NCI-H1930 (cell line): ENCODE measurements at regions not wholly inside any gene's neighbourhood (a gene's known extent, or its start where the extent isn't known, plus 50 kb on each side); places are given as distances from the start of the nearest gene placed in this dataset.
"Not testable (repeated sequence)": the region's sequence is repeated elsewhere in the genome, so short reads cannot be mapped to it uniquely, and the experiment has no call there.

Experiments used
- DNase-seq, 2 experiments: peaks; one replicate each; lab custom pipeline; 2025; lab: John Stamatoyannopoulos, UW

DNA sequence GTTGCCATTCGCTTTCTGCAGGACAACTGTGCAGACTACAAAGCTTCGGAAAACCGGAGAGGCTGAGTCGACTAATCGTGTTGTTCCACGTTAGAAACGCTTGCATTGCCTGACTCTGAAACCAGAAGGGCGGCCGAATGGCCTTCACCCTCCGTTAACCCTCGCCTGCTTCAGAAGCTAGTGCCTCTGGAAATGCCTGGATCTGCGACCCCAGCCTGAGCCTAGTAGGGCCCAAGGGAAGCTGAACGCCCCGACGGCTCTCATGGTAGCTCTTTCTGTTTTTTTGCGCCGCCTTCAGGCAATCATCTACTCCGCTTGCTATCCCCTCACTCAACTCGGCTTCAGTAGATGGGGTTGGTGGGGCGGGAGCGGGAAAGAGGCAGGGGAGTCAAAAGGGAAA is 117.3 kb downstream of the PPIAL4A start:
- not testable (repeated sequence) for DNase-seq

DNA sequence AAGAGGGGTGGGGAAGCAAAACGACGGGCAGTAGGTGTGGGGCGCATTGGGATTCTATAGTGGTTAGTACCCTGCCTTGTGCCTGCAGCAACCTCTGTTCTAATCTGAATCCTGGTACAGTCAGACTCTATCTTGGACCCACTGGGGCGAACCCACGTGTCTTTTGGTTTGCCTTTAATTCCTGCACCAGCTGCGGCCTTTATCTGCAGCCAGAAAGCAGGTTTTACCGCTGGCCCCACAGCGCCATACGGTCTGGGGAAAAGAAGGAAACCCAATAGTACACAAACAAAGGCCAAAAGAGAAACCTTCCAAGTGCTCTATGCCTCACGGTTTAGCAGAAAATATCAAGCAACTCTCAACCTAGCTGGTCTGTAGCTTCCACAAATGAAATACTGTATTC is 118.2 kb downstream of the PPIAL4A start:
- not testable (repeated sequence) for DNase-seq

DNA sequence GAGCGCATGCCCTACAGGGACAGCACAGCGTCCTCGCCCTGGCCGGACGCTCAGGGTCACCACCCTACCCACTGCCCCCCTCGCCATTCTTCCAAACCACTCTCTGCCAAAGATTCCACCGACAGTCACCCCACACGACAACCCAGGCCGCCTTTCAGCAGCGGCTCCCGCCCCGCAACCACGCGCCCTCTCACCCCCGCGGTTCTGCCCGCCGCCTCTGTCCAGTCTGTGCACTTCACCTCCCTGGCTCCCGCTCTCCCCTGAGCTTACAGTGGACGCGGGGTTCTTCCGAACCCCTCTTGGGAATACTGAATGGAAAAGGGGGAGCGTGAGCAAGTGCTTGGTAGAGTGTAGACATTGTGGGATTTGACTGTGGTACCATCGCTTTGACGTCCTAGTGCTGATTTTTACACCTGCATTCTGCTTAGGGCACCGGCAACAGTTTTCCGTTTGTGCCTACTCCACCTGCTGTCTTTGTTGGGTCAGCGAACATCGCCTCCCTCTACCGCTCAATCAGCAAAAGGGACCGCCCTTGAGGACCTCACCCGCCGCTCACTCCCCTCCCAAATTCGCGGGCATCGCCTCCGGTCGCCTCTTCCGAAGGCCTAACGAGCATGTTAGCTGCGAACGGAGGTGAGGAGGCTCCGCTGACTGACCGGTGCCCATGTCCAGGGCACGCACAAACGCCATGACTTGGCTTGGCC is 119.1 kb downstream of the PPIAL4A start:
- not testable (repeated sequence) for DNase-seq

DNA sequence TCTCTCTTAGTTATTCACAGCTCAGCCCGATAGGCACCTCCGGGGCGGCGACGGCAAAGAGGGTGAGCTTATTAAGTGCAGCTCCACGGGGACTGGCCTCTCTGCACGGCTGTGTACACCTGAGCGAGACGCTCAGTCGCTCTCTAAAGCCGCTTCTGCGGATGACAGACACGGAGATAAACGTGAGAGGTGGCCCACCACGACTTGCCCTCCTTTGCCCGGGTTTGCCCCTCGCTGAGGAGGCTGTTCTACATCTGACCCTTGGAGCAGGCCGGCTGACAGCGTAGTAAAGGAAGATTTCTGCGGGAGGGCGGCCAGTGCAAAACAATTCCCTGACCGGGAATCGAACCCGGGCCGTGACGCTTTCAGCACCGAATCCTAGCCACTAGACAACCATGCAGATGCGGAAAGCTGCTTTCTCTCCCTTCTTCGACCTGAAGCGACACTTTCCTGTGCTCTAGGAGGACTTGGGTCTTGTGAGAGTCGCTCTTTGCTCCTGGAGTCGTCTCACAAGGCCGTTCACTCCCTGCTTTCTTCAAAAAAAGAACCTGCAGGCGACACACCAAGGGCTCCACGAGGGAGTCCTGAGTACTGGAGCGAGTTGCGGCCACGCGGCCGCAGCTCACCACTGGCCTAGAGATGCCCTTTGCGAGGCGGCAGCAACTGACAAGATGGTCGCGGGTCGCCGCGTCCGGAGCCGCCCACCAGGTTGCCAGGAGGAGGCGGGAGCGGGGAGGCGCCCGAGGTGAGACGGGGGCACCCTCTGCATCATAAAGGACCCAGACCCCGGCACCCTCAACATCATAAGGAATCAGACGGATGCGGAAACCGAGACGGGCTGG is 119.9 kb downstream of the PPIAL4A start:
- not testable (repeated sequence) for DNase-seq

DNA sequence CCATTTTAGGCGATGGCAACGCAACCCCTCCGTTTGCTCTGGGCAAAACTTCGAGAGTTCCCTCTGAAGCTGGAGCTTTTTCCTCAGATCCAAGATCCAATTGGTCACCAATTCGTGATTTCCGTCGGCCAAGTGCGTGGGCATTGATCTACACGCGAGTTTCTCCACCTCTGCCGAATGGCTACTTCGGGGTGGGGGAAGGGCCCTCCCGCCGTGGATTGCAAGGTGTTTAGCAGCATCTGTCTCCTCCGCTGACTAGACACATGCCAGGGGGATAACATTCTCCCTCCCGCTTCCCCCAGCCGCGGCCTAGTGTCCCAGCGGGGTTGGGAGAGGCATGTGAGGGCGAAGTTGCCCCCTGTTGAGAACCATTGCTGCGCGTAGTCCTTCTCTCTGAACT is 120.6 kb downstream of the PPIAL4A start:
- not testable (repeated sequence) for DNase-seq

DNA sequence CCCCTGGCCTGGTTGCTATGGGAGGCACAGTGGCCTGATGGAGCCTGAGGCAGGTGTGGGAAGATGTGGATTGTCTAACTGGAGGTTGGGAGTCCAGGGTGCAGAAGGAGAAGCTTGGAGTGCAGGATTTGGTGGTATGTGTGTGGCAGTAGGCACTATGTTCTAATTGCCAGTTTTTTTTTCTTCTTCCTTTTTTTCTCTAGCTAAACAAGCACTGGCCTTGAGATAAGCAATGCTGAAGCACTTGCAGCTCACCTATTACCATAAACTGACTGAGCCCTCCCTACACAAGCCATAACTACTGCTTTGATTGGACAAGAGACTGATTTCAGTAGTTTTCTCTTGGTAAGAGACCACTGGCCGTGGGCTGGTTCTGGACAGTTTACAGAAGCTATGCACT is 123.6 kb downstream of the PPIAL4A start:
- not testable (repeated sequence) for DNase-seq

DNA sequence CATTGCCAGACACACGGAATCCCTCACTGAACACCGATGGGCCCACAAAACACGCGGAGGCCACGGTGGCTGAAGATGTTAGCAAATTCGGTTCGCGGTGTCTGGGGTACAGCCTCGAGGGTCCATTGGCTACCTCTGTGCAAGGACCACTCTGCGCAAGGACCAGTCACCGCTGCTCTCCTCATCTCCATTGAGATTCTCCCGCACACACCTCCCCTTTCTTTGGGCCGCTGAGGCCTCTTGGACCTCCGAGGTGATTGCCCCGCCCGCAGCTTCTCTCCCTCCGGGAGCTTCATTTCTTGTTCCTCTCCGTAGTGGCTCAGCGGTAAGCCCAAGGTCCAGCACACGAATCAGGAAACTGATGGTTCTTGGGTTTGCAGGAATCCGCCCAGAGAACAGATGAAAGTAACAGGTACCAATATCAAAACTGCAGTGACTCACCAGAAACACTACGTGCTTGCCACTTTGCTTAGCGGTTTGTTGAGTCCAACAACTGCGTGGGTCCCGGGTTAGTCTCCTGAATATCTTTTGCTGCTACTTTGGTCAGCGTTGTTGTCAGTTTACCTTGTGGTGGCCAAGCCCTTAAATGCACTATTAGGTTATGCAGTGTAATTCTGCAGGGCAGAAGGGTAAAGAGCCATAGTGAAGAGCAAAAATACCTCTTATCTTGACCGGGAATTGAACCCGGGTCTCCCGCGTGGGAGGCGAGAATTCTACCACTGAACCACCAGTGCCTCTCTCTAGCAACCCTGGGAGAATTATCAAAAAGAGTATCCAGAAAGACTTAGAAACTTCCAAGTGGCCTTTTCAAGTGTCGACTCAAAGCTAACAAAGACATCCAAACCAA is 126.8 kb downstream of the PPIAL4A start:
- DNase-seq = peak in 1 of 2 experiments; percentile 21

DNA sequence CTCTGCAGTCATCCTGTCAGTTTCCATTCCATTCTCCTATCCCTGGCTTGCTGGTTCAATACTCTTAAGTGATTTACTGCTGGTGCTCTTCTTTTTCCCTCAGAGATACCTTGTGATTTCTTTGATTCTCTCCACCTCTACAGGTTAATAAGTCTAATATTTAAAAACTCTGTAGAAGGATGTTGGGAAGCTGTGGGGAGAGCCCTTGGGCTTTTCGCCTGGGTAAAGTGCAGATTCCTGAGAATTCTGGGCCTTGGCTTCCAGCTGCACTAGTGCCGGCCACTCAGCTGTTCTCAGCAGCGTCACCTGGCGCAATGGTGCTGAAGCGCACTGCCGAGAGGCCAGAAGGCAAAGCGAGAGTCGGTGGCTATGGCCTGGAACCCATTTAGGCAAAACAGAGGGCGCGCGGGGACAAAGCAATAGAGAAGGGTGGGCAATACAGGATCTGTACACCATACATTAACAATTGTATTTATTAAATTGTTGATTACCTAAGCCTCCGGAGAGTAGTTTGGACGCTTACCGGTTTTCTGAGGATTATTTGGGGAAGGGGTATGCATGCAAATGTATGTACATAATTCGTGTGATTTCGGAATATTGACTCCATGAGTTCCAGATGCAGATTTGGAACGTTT is 130.3 kb downstream of the PPIAL4A start:
- not testable (repeated sequence) for DNase-seq

DNA sequence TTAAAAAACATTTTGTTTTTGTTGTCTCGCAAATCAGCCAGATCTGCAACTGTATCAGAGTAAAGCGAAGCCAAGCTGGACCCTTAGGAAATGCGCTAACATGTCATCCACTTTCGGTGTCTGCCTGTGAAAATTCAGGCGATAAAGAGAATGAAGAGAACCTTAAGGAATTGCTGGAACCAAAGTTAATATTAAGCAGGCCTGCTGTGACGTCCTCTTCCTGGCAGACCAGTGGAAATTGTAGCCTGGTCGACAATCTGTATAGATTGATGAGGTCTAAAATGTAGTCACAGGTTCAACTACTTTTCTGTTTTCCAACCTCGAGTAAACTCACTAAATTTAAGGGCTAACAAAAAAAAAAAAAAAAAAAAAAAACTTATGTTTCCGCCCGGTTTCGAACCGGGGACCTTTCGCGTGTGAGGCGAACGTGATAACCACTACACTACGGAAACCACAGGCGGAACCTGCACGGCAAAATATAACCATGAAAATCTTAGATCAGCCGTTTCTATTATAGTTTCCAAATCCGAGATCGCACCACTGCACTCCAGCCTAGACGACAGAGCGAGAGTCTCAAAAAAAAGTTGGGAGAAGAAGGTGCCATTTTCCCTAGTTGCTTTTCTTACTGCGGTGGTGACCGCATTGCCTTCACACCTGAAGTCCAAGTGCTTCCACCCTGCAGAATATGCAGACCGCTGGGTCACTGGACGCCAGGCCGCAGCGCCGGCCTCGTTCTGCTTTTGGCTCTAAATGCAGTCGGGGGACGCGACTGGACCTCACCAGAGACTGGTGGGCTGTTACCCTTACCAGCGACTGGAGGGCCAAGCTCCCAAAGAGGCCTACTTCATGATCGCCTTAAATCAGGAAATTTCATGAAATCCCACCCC is 131.0 kb downstream of the PPIAL4A start:
- DNase-seq = peak in 1 of 2 experiments; percentile 0

DNA sequence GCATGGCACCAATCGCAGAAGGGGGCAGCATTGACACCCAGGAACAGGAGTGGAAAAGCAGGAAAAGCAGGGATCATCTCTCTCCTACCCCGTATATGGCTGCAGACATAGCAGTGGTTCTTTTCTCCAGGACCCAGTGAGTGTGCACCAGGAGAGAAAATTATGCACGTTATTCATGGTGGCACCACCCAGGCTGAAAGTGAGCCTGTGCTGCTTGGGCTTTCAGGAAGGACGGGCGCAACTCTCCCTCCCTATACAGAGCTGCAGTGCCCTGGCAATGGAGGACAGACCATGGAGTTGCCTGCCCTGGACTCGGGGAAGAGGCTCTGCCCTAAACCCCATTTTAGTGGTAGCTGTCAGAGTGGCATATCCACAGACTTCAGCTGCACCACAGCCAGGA is 132.1 kb downstream of the PPIAL4A start:
- DNase-seq = not testable (repeated sequence)

DNA sequence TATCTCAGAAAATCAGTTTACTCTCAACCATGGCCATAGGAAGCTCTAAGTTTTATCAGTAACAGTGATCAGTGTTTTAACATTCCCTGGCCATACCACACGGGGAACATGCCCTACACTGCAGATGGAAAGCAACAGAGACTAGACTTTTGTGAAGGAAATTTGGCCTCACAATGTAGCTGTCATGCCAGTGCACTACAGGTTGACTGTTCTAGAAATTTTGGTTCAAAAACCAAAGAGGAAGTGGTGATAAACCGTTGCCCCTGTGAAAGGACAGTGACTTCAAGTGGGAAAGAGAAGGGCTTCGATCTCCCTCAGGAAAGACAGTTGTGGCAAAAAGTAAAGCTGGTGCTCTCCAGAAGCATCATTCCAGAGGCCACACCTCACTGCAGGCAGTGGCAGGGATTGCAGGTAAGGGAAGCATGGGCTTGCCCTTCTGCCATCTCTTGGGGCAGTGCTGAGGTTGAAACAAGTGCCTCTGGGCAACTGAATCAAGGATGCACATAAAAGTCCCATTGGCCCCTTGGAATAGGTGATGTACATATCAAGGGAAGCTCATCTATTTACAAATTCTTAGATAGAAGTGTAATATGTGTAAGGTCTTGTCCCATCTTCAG is 143.4 kb downstream of the PPIAL4A start:
- DNase-seq = not testable (repeated sequence)

DNA sequence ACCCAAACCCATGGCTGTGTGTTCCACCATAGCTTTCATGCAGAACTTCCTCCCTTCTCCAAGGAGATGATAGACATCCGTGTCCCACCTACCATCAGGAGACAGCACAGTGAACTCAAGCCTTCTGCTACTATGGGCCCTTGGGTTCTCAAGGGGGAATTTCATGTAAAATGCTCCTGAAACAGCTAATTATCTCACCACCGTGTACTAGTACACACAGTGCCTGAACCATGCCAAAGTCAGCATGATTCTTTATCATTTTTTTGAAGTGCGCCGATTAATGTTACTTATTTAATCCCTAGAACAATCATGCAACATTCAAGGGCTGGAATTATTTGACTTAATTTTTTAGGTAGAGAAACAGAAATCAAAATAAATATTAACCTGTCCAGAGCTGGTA is 147.2 kb downstream of the PPIAL4A start:
- DNase-seq = not testable (repeated sequence)

DNA sequence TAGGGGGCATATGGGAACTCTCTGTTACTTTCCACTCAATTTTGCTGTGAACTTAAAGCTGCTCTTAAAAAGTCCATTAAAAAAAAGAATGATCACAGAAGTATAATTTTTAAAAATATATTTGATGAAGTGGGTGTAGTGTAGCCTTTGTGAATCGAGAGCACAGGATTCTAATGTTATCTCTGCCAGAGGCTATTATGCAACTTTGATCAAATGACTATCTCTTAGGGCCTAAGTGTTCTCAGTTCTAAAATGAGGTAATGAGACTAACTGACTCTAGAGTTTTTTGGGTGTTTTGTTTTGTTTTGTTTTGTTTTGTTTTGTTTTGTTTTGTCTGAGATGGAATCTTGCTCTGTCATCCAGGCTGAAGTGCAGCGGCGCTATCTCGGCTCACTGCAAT is 143.2 kb downstream of the FAM72B start:
- DNase-seq = not testable (repeated sequence)

DNA sequence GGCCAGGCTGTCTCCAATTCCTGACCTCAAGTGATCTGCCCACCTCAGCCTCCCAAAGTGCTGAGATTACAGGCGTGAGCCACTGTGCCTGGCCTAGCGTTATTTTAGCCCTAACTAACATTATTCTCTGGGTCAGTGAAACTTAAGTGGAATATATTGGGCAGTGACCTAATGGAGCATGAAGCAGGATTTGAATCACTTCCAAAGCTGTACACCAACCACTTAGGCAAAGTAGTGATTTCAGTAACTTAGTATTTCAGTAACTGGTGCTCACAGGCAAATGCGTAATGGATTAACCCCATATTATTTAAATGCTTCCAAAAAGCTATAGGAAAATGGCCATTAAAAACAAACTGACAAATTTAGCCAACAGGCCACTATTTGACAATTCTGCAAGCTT is 142.6 kb downstream of the FAM72B start:
- not testable (repeated sequence) for DNase-seq

DNA sequence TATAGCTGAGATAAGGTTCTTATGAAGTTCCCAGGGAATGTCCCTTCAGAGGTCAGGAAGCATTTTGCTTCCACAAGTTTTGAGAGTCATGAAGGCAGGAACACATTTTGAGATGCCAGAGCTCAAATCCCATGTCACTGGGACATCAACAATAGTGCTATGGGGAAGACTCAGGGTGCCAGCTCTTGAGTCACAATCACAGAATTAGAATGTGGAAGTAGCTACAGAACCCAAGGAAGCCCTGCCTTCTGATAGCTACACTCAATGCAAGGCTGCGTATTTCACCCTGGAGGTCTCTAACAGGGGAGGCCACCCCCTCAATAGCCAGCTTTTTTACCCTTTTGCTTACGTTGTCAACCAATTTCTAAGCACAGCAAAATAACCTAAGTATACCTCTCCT is 141.3 kb downstream of the FAM72B start:
- not testable (repeated sequence) for DNase-seq

DNA sequence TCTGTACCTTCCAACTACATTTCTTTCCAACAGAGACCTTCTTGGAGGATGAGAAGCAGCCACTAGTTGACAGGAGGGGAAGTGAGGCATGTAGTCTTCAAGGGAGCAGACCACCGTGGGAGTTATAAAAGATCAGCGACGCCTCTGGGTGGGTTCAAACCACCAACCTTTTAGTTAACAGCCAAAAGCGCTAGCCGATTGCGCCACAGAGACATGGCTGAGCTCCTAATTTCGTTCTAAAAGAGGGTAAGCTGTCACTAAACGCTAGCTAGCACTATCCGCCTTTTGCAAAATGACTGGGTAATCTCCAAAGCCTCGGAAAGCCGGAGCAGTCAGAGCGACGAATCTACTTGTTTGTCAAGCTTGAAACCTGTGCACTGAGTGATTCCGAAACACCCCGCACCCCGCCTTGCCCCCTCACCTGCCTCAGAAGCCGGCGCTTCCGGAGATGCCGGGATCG is 135.8 kb downstream of the FAM72B start:
- not testable (repeated sequence) for DNase-seq

DNA sequence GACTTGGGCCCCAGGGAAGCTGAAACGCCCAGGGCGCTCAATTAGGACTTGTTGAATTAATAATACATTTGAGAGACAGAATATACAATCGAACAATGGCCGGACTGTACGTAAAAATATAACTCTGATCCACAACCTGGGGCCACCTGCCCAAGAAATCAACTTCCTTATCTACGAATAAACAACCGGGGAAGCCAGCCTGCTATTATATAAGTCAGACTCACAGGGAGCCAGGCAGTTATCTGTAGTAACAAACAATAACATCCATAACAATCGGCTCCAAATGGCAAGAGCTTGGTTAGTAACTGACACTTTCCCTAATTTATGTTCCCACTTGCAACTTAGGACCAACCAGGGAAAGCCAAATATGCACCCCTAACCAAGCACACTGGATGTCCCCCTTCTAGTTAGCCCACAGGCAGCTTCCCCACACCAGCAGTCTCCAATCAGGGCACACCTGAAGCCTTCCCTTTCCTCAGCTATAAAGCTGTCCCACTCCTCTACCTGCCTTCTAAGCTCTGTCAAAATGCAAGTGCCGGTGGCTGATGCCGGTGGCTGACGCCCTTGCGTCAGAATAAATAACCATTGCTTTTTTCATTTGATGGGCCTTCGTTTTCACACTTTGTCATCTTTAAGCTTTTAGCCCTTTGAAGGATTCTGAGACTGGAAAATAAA is 135.2 kb downstream of the FAM72B start:
- not testable (repeated sequence) for DNase-seq

DNA sequence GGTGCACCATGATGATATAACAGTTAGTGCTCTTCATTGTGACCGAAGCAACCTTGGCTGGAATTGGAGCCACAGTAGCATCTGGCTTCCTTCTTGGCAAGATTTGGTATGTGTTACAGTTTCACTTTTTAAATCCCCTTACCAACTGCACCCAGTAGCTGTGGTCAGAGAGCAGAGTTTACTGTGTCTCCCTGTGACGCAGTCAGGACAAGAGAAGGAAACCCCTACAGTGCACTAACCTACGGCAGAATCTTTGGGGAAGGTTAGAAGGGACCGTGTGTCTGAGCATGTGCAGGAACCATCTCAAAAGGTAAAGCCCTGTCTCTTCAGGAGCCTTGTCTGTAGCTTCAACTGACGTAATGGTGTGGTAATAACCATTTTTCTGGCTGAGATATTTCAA is 134.0 kb downstream of the FAM72B start:
- DNase-seq = not testable (repeated sequence)

DNA sequence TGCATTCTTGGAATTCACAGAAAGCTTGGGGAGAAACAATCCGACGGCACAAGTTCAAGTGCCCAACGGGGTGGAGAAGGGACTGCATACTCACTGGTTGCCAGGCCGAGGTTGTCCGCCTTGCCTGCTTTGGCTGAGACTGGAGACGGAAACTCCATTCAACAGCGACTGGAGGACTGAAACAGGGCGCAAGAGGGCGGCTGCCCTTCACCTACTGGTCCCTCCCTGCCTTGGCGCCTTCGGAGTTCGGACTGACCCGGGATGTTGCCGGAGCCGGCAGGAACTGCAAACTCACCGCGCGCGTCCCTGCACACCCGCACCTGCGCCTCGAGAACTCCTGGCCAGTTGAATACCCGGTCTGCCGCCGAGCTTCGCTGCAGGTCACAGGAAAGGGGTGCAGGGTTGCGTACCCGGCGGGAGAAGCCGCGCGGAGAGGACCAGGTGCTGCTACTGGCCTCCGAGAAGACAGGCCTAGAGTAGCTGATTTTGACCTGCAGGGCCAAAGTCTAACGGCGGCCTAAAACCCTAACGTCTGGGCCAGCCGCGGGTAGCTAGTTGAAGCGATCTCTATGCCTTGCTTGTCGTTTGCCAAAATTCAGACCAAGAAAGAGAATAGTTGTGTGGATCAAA is 132.9 kb downstream of the FAM72B start:
- DNase-seq = not testable (repeated sequence)
